NCI-H187 (cell line): ENCODE measurements at regions not wholly inside any gene's neighbourhood (a gene's known extent, or its start where the extent isn't known, plus 50 kb on each side); places are given as distances from the start of the nearest gene placed in this dataset.

Source experiments
- DNase-seq, 2 experiments: peaks; one replicate each; lab custom pipeline; 2025; lab: John Stamatoyannopoulos, UW

DNA sequence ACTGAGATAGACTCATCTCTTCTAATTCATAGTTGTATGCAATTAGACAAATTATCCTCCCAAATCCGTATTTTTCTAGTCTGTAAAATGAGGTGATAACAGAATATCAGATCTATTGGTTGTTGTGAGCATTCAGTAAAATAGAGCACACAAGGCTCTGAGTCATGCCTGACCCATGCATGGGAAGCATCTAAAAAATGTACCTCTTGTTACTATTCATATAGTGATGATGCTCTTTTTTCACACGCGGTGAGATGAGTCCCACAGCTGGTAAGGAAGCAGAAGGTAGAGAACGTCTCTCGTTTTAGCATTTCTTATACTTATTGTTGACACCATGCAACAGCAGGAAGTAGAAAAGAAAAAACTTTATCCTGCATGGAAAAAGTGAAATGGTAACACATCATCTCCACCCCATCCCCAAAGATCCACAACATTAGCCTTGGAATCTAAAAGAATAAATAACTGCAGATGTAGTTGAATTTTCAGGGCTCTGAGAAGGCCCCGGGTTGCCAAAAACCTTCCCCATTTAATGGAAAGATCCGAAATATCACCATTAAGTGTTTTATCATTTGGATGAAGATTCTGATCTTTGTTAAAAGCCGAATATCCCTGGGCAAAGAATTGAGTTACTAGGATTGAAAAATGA lies 215.6 kb downstream of the TMEM114 start:
- DNase-seq = no peak

- DNase-seq = no peak
Measured at GRCh38 chr16:8373676-8374431, 216.5 kb downstream of the TMEM114 start.

GRCh38 chr16:8372141-8372540 lies 218.2 kb downstream of the TMEM114 start:
- DNase-seq = no peak

- DNase-seq = no peak
Measured at GRCh38 chr16:8370374-8371270, 219.7 kb downstream of the TMEM114 start.

GRCh38 chr16:8358937-8359336 lies 231.4 kb downstream of the TMEM114 start:
- DNase-seq = no peak

GRCh38 chr16:8355675-8356074 lies 234.6 kb downstream of the TMEM114 start:
- no peak for DNase-seq

- DNase-seq = no peak
Measured at GRCh38 chr16:8346294-8346693, 244.0 kb downstream of the TMEM114 start.

DNA sequence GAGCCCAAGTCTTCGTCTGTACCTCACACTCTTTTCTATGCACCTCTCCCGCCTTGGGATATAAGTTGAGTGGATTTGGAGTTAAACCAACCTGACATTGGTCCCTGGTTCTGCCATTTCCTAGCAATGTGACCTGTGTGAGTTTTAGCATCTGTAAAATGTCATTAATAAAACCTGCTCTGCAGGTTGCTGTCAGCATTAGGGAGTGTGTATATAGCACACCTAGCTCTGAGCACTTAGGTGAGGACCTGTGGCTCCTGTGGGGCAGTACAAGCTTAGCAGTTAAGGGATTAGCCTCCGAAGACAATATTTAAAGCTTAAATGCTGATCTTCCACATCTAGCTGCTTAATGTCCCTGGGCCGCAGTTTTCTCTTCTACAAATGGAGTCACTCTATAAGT lies 248.0 kb downstream of the TMEM114 start:
- DNase-seq = no peak

DNA sequence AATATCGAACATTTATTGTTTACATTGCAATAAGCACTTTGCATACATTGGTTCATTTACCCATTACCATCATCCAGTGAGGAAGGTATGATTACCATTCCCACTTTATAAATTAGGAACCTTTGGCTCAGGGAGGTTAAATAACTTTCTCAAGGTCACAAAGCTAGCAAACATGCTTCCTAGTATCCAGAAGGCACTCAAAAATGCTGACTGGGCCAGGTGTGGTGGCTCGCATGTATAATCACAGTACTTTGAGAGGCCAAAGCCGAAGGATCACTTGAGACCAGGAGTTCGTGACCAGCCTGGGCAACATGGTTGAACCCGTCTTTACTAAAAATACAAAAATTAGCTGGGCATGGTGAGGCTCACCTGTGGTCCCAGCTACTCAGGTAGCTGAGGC lies 259.6 kb downstream of the TMEM114 start:
- DNase-seq = no peak

GRCh38 chr16:8326232-8326631 lies 264.1 kb downstream of the TMEM114 start:
- DNase-seq = no peak

DNA sequence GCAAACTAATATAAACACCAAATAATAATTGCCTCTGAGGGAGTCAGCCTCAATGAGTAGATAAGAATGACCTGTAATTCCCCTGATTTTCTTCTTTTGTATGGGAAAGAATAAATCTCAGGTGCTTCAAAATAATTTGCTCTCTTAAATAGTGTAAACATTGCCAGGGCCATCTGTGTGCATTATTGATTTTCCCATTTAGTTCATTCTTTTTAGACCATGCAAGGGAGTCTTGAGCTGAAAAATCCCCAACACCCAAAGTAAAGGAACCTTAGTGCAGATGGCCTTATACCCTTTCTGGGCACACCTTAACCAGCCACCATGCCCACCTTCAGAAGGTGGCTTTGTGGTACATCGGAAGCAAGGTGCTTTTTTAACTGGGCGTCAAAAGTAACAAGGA lies 267.2 kb downstream of the TMEM114 start:
- no peak for DNase-seq

GRCh38 chr16:8320131-8320530 lies 270.2 kb downstream of the TMEM114 start:
- DNase-seq = peak; percentile 35 to 46

DNA sequence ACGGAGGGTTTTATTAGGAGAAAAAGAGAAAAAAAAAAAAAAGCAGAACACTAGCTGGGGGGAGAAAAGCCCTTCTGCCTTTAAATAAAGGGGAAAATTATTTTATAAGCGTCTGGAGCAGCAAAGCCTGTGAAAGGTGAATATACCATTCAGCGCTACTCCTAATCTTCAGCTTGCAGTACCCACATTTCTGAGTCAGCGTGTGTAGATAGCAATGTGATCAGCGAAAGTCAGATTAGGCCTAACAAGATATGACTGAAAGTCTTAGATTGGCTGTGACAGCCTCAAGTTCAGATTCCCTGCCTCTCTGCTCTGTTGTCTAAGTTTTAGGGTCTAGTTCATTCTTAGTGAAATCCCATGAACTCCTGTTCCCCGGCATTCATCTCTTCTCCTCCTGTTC lies 279.5 kb downstream of the TMEM114 start:
- DNase-seq = no peak

GRCh38 chr16:8310323-8310722 lies 280.0 kb downstream of the TMEM114 start:
- DNase-seq = no peak

- DNase-seq = no peak
Measured at GRCh38 chr16:8305201-8305600, 285.1 kb downstream of the TMEM114 start.

DNA sequence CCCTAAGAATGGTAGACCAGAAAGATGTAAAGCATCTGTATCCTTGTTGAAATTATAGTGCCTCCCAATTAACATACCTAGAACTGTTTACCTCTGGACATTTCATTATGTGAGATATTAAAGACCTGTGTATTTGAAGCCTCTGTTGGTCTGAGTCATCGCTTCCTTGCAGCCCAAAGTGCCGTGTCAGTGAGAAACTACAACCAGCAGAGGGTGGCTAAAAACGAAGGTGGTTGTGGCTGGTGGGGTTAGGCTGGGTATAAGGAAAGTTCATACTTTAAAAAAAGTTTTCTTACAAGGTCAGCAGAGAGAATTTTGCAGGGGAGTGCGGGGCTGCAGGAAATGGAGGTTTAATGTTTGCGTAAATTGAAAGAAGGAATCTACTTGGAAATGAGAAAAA lies 290.7 kb downstream of the TMEM114 start:
- DNase-seq = no peak

- DNase-seq = no peak
Measured at GRCh38 chr16:8295513-8296237, 294.6 kb downstream of the TMEM114 start.

- DNase-seq = no peak
Measured at GRCh38 chr16:8293413-8293812, 296.9 kb downstream of the TMEM114 start.

GRCh38 chr16:8292271-8292670 lies 298.0 kb downstream of the TMEM114 start:
- DNase-seq = no peak

DNA sequence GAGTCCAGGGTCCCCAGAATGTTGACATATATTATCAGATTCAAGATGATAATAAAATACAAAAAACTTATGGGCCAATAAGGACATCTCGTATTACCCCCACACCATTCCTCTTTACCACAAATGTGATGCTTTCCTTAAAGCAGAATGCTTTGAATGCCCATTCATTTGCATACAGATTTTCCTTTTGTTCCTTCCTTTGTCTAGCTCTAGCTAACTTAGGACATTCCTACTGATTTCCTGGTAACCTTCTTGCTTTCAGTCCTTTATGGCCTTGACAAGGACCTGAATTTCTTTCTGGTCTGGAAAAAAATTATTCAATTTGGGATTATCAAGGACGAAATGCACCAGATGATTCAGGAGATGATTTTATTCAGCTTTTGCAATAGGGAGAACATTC lies 304.0 kb downstream of the TMEM114 start:
- no peak for DNase-seq

DNA sequence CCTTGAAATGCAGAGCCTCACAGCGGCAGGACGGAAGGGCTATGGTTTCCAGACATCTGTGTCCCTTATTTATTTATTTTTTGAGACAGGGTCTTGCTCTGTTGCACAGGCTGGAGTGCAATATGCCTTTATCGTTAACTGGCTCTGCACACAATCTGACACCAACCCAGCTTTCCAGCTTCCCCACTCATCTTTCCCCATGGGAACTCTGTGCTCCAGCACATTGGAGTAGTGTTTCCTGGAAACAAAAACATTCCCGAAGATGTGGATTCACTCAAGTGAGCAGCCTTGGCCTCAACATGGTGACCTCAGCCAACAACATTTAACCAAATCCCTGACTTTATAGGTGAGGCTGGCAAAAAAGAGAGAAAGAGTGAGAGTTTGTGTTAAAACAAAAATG lies 307.1 kb downstream of the TMEM114 start:
- peak; percentile 2 to 15 for DNase-seq

- no peak for DNase-seq
Measured at GRCh38 chr16:8278031-8278580, 312.2 kb downstream of the TMEM114 start.
